CD14-positive monocyte (primary cell): ENCODE measurements at regions not wholly inside any gene's neighbourhood (a gene's known extent, or its start where the extent isn't known, plus 50 kb on each side); places are given as distances from the start of the nearest gene placed in this dataset.

ENCODE experiments used
- DNase-seq, 3 donors: peaks; one replicate each; pipeline ENCODE4 v3.0.0-alpha.2; 2011 to 2022
- H2AFZ ChIP-seq: 2 replicates; pipeline ENCODE4 v1.6.0; 2012; ENCODE audit warnings: mild to moderate bottlenecking, low read depth, low read length, inconsistent platforms; ENCODE audit not compliant: insufficient read depth, poor library complexity, severe bottlenecking
- H3K27ac ChIP-seq, 2 donors: 1 replicate in 1 of 2; 2 replicates in 1 of 2; pipeline ENCODE4 v1.5.1; 2012 to 2013; ENCODE audit warnings: low read length in 2 of 2, control low read depth in 1 of 2, inconsistent platforms in 1 of 2, low read depth in 1 of 2, mild to moderate bottlenecking in 1 of 2
- H3K27me3 ChIP-seq, 2 donors: one replicate each; pipeline versions ENCODE4 v1.6.0 to v1.6.1; 2011 to 2013; ENCODE audit warnings: low read length in 2 of 2; ENCODE audit not compliant: control insufficient read depth in 2 of 2, insufficient read depth in 2 of 2
- H3K36me3 ChIP-seq, 2 donors: replicated peaks in 1 of 2; 1 replicate in 1 of 2; 2 replicates in 1 of 2; pipeline versions ENCODE4 v1.5.1 to v1.6.1; 2012 to 2013; ENCODE audit warnings: low read length in 2 of 2, control low read depth in 1 of 2, inconsistent platforms in 1 of 2, mild to moderate bottlenecking in 1 of 2; ENCODE audit not compliant: insufficient read depth in 2 of 2, control insufficient read depth in 1 of 2
- H3K4me1 ChIP-seq, 2 donors: 1 replicate in 1 of 2; 2 replicates in 1 of 2; pipeline versions ENCODE4 v1.5.1 to v1.6.1; 2012 to 2013; ENCODE audit warnings: low read length in 2 of 2, control low read depth in 1 of 2, inconsistent platforms in 1 of 2, mild to moderate bottlenecking in 1 of 2, moderate library complexity in 1 of 2; ENCODE audit not compliant: insufficient read depth in 2 of 2, control insufficient read depth in 1 of 2
- H3K4me2 ChIP-seq: replicated peaks from 2 replicates; pipeline ENCODE3; 2012; ENCODE audit warnings: low read length, moderate library complexity, mild to moderate bottlenecking; ENCODE audit not compliant: poor library complexity, severe bottlenecking; ENCODE audit errors: extremely low read depth
- H3K4me3 ChIP-seq, 3 experiments: fragments of 200-600 bp in 1 of 3; sonication (generic) in 1 of 3; replicated peaks in 1 of 3; 1 replicate in 2 of 3; 2 replicates in 1 of 3; pipeline ENCODE4 v1.5.1; 2011 to 2013; ENCODE audit warnings: low read length in 3 of 3, mild to moderate bottlenecking in 3 of 3, control low read depth in 2 of 3, low read depth in 2 of 3, inconsistent platforms in 1 of 3, moderate library complexity in 1 of 3
- H3K79me2 ChIP-seq: 2 replicates; pipeline ENCODE4 v1.6.0; 2012; ENCODE audit warnings: mild to moderate bottlenecking, control low read depth, inconsistent platforms, low read length, moderate library complexity; ENCODE audit not compliant: insufficient read depth
- H3K9ac ChIP-seq: 2 replicates; pipeline ENCODE4 v1.6.0; 2017; ENCODE audit warnings: low read length, mild to moderate bottlenecking; ENCODE audit not compliant: insufficient read depth, poor library complexity, severe bottlenecking
- H3K9me3 ChIP-seq, 2 donors: replicated peaks in 1 of 2; 1 replicate in 1 of 2; 2 replicates in 1 of 2; pipeline versions ENCODE4 v1.5.1 to v1.6.1; 2012 to 2013; ENCODE audit warnings: low read length in 2 of 2, control low read depth in 1 of 2; ENCODE audit not compliant: control insufficient read depth in 1 of 2, insufficient read depth in 1 of 2
- H4K20me1 ChIP-seq: 2 replicates; pipeline ENCODE4 v1.6.0; 2012; ENCODE audit warnings: mild to moderate bottlenecking, low read length, control low read depth, moderate library complexity; ENCODE audit not compliant: insufficient read depth
- H3K27ac Mint-ChIP-seq, 7 donors: one replicate each; pipeline ENCODE4 v1.8.0; 2020; ENCODE audit warnings: mild to moderate bottlenecking in 7 of 7, mixed read lengths in 7 of 7, moderate library complexity in 6 of 7, inconsistent platforms in 2 of 7
- H3K27me3 Mint-ChIP-seq, 3 donors: one replicate each; pipeline ENCODE4 v1.8.0; 2021 to 2022; ENCODE audit warnings: low read depth in 3 of 3, mild to moderate bottlenecking in 3 of 3, mixed read lengths in 3 of 3, moderate library complexity in 3 of 3, inconsistent platforms in 1 of 3
- H3K36me3 Mint-ChIP-seq, 2 donors: one replicate each; pipeline ENCODE4 v1.8.0; 2020; ENCODE audit warnings: mixed read lengths in 2 of 2, inconsistent platforms in 1 of 2, mild to moderate bottlenecking in 1 of 2
- H3K4me1 Mint-ChIP-seq: one replicate; pipeline ENCODE4 v1.8.0; 2020; ENCODE audit warnings: mild to moderate bottlenecking, mixed read lengths
- H3K4me3 Mint-ChIP-seq, 2 donors: one replicate each; pipeline ENCODE4 v1.8.0; 2020; ENCODE audit warnings: mild to moderate bottlenecking in 2 of 2, mixed read lengths in 2 of 2, moderate library complexity in 1 of 2
- H3K9me3 Mint-ChIP-seq, 7 donors: one replicate each; pipeline ENCODE4 v1.8.0; 2020 to 2022; ENCODE audit warnings: mixed read lengths in 7 of 7, mild to moderate bottlenecking in 6 of 7, moderate library complexity in 6 of 7, inconsistent platforms in 2 of 7
- WGBS: methylation state at CpG from one replicate; pipeline ENCODE4 v1.1.5; 2013; ENCODE audit warnings: missing lambda C conversion rate; ENCODE audit not compliant: insufficient coverage; 5-methylcytosine and 5-hydroxymethylcytosine counted together
- intact Hi-C, 2 donors: fragments of 100-400 bp; cut with micrococcal nuclease; formaldehyde crosslinking; loops; one replicate each; pipeline versions ENCODE4 v1.15.0 to v1.15.1; 2023
- TF ChIP-seq, protein P1 (sequence below): fragments of 200-600 bp; IDR thresholded peaks from one replicate; pipeline ENCODE4 v1.8.0; 2022; ENCODE audit warnings: antibody characterized with exemption, mild to moderate bottlenecking

DNA sequence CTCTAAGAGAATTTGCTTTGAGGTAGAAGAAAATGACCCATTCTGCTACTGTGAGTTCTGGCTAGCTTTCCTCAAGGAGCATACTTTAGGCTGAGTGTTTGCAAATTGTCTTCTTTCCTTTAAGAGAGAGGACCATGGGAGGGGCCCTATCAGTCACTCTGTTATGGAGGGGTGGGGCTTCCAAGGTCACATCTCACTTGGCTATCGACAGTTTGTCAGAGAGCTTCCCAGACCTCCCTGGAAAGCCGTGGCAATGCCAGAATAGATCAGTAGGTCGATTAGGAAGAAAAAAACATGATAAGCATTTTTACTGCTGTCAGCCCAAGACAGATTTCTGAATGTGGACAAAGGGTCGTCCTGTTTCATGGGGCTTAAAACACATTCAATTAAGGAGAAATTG, 93.3 kb downstream of the OXGR1 start:
- H3K27ac Mint-ChIP-seq = no peak overlapping the region
- Histone ChIP-seq H4K20me1 (no peaks in the 10 kb centered on the region), H3K27me3 (no peaks in the 10 kb centered on the region), H2AFZ (no peak overlapping the region), H3K36me3 (no peaks in the 10 kb centered on the region), H3K27ac (no peak overlapping the region), H3K4me1 (no peaks in the 10 kb centered on the region), H3K9me3 (no peaks in the 10 kb centered on the region), H3K79me2 (no peaks in the 10 kb centered on the region), H3K4me2 (no peak overlapping the region), H3K9ac (no peak overlapping the region), H3K4me3 (no peak overlapping the region)
- H3K36me3 Mint-ChIP-seq = no peaks in the 10 kb centered on the region
- H3K9me3 Mint-ChIP-seq = peaks cover 0 to 5% (median 2%) of the 10 kb centered on the region in 7 donors
- TF ChIP-seq, protein P1, sequence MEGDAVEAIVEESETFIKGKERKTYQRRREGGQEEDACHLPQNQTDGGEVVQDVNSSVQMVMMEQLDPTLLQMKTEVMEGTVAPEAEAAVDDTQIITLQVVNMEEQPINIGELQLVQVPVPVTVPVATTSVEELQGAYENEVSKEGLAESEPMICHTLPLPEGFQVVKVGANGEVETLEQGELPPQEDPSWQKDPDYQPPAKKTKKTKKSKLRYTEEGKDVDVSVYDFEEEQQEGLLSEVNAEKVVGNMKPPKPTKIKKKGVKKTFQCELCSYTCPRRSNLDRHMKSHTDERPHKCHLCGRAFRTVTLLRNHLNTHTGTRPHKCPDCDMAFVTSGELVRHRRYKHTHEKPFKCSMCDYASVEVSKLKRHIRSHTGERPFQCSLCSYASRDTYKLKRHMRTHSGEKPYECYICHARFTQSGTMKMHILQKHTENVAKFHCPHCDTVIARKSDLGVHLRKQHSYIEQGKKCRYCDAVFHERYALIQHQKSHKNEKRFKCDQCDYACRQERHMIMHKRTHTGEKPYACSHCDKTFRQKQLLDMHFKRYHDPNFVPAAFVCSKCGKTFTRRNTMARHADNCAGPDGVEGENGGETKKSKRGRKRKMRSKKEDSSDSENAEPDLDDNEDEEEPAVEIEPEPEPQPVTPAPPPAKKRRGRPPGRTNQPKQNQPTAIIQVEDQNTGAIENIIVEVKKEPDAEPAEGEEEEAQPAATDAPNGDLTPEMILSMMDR = no peak
- no peaks in the 10 kb centered on the region for H3K4me1 Mint-ChIP-seq
- H3K4me3 Mint-ChIP-seq = no peak overlapping the region
- 92% methylated on average over 2 of the region's 4 CpGs for WGBS
- peaks cover 0 to 2% (median 0%) of the 10 kb centered on the region in 3 donors for H3K27me3 Mint-ChIP-seq
- no peak for DNase-seq
- intact Hi-C loops = no loop called here

GRCh38 chr13:96899946-96900345, 94.3 kb downstream of the OXGR1 start:
- Mint-ChIP-seq H3K36me3 (no peaks in the 10 kb centered on the region), H3K4me3 (no peak overlapping the region), H3K27me3 (no peaks in the 10 kb centered on the region), H3K27ac (no peak overlapping the region), H3K4me1 (no peaks in the 10 kb centered on the region), H3K9me3 (peaks cover 2 to 10% (median 6%) of the 10 kb centered on the region in 7 donors)
- intact Hi-C loops = no loop called here
- no peaks in the 10 kb centered on the region for H3K4me1 ChIP-seq
- H3K4me3 ChIP-seq = no peak overlapping the region
- H3K27ac ChIP-seq = no peak overlapping the region
- peaks cover 0 to 6% of the 10 kb centered on the region in 2 donors for H3K9me3 ChIP-seq
- no peak overlapping the region for H3K9ac ChIP-seq
- H2AFZ ChIP-seq = no peak overlapping the region
- no peaks in the 10 kb centered on the region for H3K36me3 ChIP-seq
- no peak for DNase-seq
- TF ChIP-seq, protein P1 = no peak
- H3K4me2 ChIP-seq = no peak overlapping the region
- H3K27me3 ChIP-seq = no peaks in the 10 kb centered on the region
- no peaks in the 10 kb centered on the region for H3K79me2 ChIP-seq
- no peaks in the 10 kb centered on the region for H4K20me1 ChIP-seq
